Gastroesophageal sphincter (tissue), 4 donors: ENCODE measurements at regions not wholly inside any gene's neighbourhood (a gene's known extent, or its start where the extent isn't known, plus 50 kb on each side); places are given as distances from the start of the nearest gene placed in this dataset.

Experiments used
- ATAC-seq: fragments of 150-250 bp; one replicate; pipeline ENCODE4 v1.9.1; 2016; ENCODE audit warnings: mild to moderate bottlenecking, moderate library complexity
- H3K27ac ChIP-seq, 4 donors: fragments of 200-600 bp; sonication (generic) in 3 of 4; 1 replicate in 3 of 4; 2 replicates in 1 of 4; pipeline ENCODE4 v1.5.1; 2016 to 2019
- H3K27me3 ChIP-seq: fragments of 200-600 bp; sonication (generic); one replicate; pipeline ENCODE4 v1.5.1; 2019
- H3K36me3 ChIP-seq, 2 donors: fragments of 200-600 bp; sonication (generic); one replicate each; pipeline ENCODE4 v1.5.1; 2019; ENCODE audit warnings: control low read depth in 1 of 2
- H3K4me1 ChIP-seq, 3 donors: fragments of 200-600 bp; sonication (generic); 1 replicate in 2 of 3; 2 replicates in 1 of 3; pipeline ENCODE4 v1.5.1; 2016 to 2019; ENCODE audit warnings: control low read depth in 2 of 3
- H3K4me3 ChIP-seq, 2 donors: fragments of 200-600 bp; sonication (generic); one replicate each; pipeline ENCODE4 v1.5.1; 2019; ENCODE audit warnings: mild to moderate bottlenecking in 1 of 2, moderate library complexity in 1 of 2
- H3K9me3 ChIP-seq, 3 donors: fragments of 200-600 bp; sonication (generic); one replicate each; pipeline ENCODE4 v1.5.1; 2017 to 2019; ENCODE audit warnings: control low read depth in 2 of 3
- EP300 ChIP-seq: sonication (generic); formaldehyde crosslinking; IDR thresholded peaks from one replicate; pipeline ENCODE4 v1.6.1; 2017; ENCODE audit warnings: antibody characterized with exemption, mild to moderate bottlenecking
- POLR2A ChIP-seq, 2 donors: fragments of 450-650 bp; IDR thresholded peaks; one replicate each; pipeline ENCODE4 v1.6.1; 2017; ENCODE audit warnings: antibody characterized with exemption in 2 of 2, mild to moderate bottlenecking in 2 of 2, moderate library complexity in 1 of 2
- POLR2AphosphoS5 ChIP-seq: sonication (generic); formaldehyde crosslinking; IDR thresholded peaks from one replicate; pipeline ENCODE4 v1.6.1; 2017; ENCODE audit warnings: antibody characterized with exemption
- WGBS, 2 donors: methylation state at CpG; one replicate each; pipeline ENCODE4 v1.1.5; 2018; ENCODE audit warnings: low coverage in 1 of 2; 5-methylcytosine and 5-hydroxymethylcytosine counted together
- TF ChIP-seq, protein P1 (sequence below), 4 experiments: fragments of 200-600 bp in 2 of 4; fragments of 450-650 bp in 2 of 4; sonication (generic) in 1 of 4; IDR thresholded peaks; one replicate each; pipeline ENCODE4 v1.5.1; 2017 to 2019; ENCODE audit warnings: antibody characterized with exemption in 4 of 4, mild to moderate bottlenecking in 2 of 4, moderate library complexity in 2 of 4

DNA sequence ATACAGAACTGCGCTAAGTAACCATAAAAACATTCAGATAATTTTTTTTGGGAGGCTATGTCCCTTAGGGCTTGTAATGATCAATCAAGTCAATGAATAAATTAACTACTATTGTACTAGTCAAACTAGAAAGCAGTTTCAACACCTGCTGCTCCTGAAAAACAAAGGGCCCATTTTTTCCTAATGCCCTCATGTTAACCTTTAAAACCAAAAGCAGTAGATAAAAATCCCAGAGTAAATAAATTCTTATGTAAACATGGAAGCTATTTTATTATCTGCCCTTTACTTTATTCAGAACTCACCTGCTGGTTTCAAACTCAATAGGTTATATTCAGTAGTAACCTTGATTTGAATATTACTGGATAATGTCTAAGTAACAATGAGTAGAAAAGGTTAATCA, 159.5 kb upstream of the STARD13 start:
- no peak for ATAC-seq
- no peak overlapping the region for H3K27ac ChIP-seq

DNA sequence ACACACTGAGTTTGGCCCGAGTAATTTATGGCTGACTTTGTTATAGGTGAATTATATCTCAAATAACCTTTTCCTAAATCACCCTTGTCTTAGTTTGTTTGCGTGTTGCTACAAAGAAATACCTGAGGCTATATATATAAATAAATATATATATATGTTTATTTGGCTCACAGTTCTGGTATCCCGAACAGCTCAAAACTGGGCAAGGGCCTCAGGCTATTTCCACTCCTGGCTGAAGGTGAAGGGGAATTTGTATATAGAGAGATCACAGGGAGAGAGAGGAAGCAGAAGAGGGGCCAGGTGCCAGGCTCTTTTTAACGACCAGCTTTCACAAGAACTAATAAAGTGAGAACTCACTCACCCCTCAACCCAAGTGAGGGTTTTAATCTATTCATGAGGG, 159.9 kb upstream of the STARD13 start:
- H3K27me3 ChIP-seq: no peaks in the 10 kb centered on the region
- TF ChIP-seq, protein P1, sequence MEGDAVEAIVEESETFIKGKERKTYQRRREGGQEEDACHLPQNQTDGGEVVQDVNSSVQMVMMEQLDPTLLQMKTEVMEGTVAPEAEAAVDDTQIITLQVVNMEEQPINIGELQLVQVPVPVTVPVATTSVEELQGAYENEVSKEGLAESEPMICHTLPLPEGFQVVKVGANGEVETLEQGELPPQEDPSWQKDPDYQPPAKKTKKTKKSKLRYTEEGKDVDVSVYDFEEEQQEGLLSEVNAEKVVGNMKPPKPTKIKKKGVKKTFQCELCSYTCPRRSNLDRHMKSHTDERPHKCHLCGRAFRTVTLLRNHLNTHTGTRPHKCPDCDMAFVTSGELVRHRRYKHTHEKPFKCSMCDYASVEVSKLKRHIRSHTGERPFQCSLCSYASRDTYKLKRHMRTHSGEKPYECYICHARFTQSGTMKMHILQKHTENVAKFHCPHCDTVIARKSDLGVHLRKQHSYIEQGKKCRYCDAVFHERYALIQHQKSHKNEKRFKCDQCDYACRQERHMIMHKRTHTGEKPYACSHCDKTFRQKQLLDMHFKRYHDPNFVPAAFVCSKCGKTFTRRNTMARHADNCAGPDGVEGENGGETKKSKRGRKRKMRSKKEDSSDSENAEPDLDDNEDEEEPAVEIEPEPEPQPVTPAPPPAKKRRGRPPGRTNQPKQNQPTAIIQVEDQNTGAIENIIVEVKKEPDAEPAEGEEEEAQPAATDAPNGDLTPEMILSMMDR (IDR thresholded peaks at IDR 0.05): no peak
- TF ChIP-seq POLR2AphosphoS5 (no peak), POLR2A (IDR thresholded peaks at IDR 0.05) (no peak), EP300 (no peak)
- H3K36me3 ChIP-seq: no peaks in the 10 kb centered on the region
- WGBS, 2 donors: 61 to 80% methylated on average over 3 to 4 of the region's 4 CpGs
- no peaks in the 10 kb centered on the region for H3K9me3 ChIP-seq
- H3K27ac ChIP-seq: no peak overlapping the region
- H3K4me3 ChIP-seq: no peak overlapping the region
- H3K4me1 ChIP-seq: peaks cover 0 to 25% (median 0%) of the 10 kb centered on the region in 3 donors
- no peak for ATAC-seq

More for the DNA sequence above, 159.5 kb upstream of the STARD13 start:
- H3K27me3 ChIP-seq: no peaks in the 10 kb centered on the region
- H3K9me3 ChIP-seq: no peaks in the 10 kb centered on the region
- no peak overlapping the region for H3K4me3 ChIP-seq
- no peaks in the 10 kb centered on the region for H3K36me3 ChIP-seq
- peaks cover 0 to 25% (median 0%) of the 10 kb centered on the region in 3 donors for H3K4me1 ChIP-seq
- WGBS, 2 donors: 83 to 94% methylated on average over 1 of the region's 1 CpG
- no peak for TF ChIP-seq EP300
- no peak for TF ChIP-seq POLR2AphosphoS5
- no peak for TF ChIP-seq POLR2A (IDR thresholded peaks at IDR 0.05)
- TF ChIP-seq, protein P1 (IDR thresholded peaks at IDR 0.05): no peak

DNA sequence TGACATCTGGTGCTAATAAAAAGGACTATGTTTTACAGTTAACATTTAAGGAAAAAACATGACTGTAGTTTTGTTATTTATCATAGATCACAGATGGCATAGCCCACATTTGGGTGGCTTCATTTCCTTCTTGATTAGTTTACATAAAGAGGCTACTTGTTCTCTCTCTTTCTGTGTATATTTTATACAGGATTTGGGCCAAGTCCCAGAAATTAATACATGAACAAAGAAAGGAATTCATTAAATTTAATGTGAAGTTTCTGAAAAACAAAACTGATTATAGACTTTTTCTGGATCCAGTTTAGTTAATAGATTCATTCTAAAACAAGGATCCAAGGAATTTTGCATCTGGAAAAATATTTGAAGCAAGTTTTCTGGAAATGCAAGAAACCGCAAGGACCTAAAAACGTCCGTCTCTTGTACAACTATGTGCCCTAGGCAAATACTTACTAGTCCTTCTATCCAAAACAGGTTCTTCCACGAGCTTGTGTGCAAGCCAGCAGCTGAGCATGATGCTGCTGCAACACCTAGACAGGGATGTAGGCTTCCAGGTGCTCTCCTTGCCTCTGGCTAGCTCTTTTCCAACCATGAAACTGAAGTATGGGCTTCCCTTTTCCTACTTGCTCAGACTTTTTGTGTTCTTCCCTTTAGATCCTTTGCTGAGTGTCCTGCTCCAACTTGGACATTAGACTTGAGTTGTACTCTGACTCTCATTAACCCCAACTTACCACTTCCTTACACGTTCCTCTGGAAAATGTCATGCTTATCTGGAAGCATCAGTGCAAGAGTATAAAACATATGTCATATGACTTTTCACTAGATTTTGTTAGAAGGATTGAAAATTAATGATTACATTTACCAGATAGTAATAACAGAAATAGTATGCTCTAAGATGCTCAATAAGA, 161.5 kb upstream of the STARD13 start:
- H3K27me3 ChIP-seq: no peaks in the 10 kb centered on the region
- WGBS, 2 donors: 46 to 55% methylated on average over 5 of the region's 5 CpGs

DNA sequence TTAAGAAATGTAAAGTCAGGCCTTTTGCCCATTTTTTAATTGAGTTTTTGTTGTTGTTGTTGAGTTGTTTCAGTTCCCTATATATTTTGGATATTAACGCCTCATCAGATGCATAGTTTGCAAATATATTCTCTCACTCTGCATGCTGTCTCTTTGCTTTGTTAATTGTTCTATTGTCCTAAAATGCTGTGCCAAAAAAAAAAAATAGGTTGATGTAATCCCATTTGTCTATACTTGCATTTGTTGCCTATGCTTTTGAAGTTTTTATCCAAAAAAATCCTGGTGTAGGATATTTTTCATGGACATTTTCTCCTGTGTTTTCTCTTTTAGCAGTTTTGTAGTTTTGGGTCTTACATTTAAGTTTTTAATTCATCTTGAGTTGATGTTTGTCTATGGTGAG, 163.3 kb upstream of the STARD13 start:
- Histone ChIP-seq H3K4me3 (no peak overlapping the region), H3K9me3 (no peaks in the 10 kb centered on the region), H3K4me1 (peaks cover 6 to 46% (median 7%) of the 10 kb centered on the region in 3 donors), H3K27me3 (no peaks in the 10 kb centered on the region), H3K27ac (no peak overlapping the region), H3K36me3 (no peaks in the 10 kb centered on the region)
- no peak for ATAC-seq
- no peak for TF ChIP-seq EP300
- no peak for TF ChIP-seq POLR2AphosphoS5
- TF ChIP-seq, protein P1 (IDR thresholded peaks at IDR 0.05): no peak
- TF ChIP-seq POLR2A (IDR thresholded peaks at IDR 0.05): no peak
- WGBS, 2 donors: 100% methylated on average over 1 of the region's 1 CpG; no CpG with 5 or more reads in 1 of the 2 donors

More for the DNA sequence above, 161.5 kb upstream of the STARD13 start:
- Histone ChIP-seq H3K4me3 (no peak overlapping the region), H3K4me1 (peaks cover 0 to 28% (median 0%) of the 10 kb centered on the region in 3 donors), H3K36me3 (no peaks in the 10 kb centered on the region), H3K9me3 (no peaks in the 10 kb centered on the region), H3K27ac (peak overlapping the region in 2 of 4 donors; percentile 9 to 37)
- no peak for ATAC-seq
- TF ChIP-seq POLR2A (IDR thresholded peaks at IDR 0.05) (no peak), EP300 (no peak), POLR2AphosphoS5 (no peak)
- TF ChIP-seq, protein P1 (IDR thresholded peaks at IDR 0.05): no peak
